HUES64 (cell line): ENCODE measurements at regions not wholly inside any gene's neighbourhood (a gene's known extent, or its start where the extent isn't known, plus 50 kb on each side); places are given as distances from the start of the nearest gene placed in this dataset.
"Not testable (repeated sequence)": the region's sequence is repeated elsewhere in the genome, so short reads cannot be mapped to it uniquely, and the experiment has no call there.

ENCODE experiments used
- H3K27ac ChIP-seq: 2 replicates; pipeline ENCODE4 v1.7.0; 2013; ENCODE audit warnings: low read depth, low read length, inconsistent platforms
- H3K27me3 ChIP-seq: 2 replicates; pipeline ENCODE4 v1.6.1; 2013; ENCODE audit warnings: mild to moderate bottlenecking, low read length; ENCODE audit not compliant: insufficient read depth
- H3K36me3 ChIP-seq: 2 replicates; pipeline ENCODE4 v1.6.1; 2013; ENCODE audit warnings: mild to moderate bottlenecking, low read length; ENCODE audit not compliant: insufficient read depth
- H3K4me1 ChIP-seq: 2 replicates; pipeline ENCODE4 v1.6.1; 2013; ENCODE audit warnings: mild to moderate bottlenecking, low read length, moderate library complexity; ENCODE audit not compliant: insufficient read depth
- H3K4me3 ChIP-seq: 2 replicates; pipeline ENCODE4 v1.5.1; 2013; ENCODE audit warnings: mild to moderate bottlenecking, low read length, moderate library complexity
- H3K9ac ChIP-seq: 2 replicates; pipeline ENCODE4 v1.6.1; 2013; ENCODE audit warnings: mild to moderate bottlenecking, low read depth, low read length
- H3K9me3 ChIP-seq: 2 replicates; pipeline ENCODE4 v1.6.1; 2013; ENCODE audit warnings: low read depth, low read length; ENCODE audit not compliant: insufficient read depth
- WGBS: fragments of 150-250, 120-280 bp; methylation state at CpG from one replicate; pipeline ENCODE4 v1.1.7; 2013; ENCODE audit warnings: missing lambda C conversion rate; 5-methylcytosine and 5-hydroxymethylcytosine counted together

- Histone ChIP-seq H3K27ac (no peak overlapping the region), H3K36me3 (no peaks in the 10 kb centered on the region), H3K4me1 (peaks cover 36% of the 10 kb centered on the region), H3K27me3 (no peaks in the 10 kb centered on the region), H3K4me3 (no peak overlapping the region), H3K9ac (no peak overlapping the region), H3K9me3 (no peaks in the 10 kb centered on the region)
- WGBS, result 94% methylated on average over 3 of the region's 3 CpGs
Measured at GRCh38 chr14:87264796-87265195, 728.2 kb downstream of the GALC start.

- Histone ChIP-seq H3K4me1 (peaks cover 36% of the 10 kb centered on the region), H3K36me3 (no peaks in the 10 kb centered on the region), H3K27me3 (no peaks in the 10 kb centered on the region), H3K4me3 (no peak overlapping the region), H3K9me3 (no peaks in the 10 kb centered on the region), H3K9ac (no peak overlapping the region), H3K27ac (no peak overlapping the region)
- 91% methylated on average over 2 of the region's 2 CpGs for WGBS
Measured at GRCh38 chr14:87264272-87264785, 728.7 kb downstream of the GALC start.

GRCh38 chr14:87261621-87262020, 731.4 kb downstream of the GALC start:
- H3K4me1 ChIP-seq, result peaks cover 29% of the 10 kb centered on the region
- H3K9me3 ChIP-seq, result peaks cover 9% of the 10 kb centered on the region; the same call in 1 of the 2 replicates
- no peak overlapping the region for H3K9ac ChIP-seq
- no peaks in the 10 kb centered on the region for H3K27me3 ChIP-seq
- H3K4me3 ChIP-seq, result no peak overlapping the region
- H3K27ac ChIP-seq, result no peak overlapping the region
- WGBS, result 95% methylated on average over 1 of the region's 2 CpGs
- H3K36me3 ChIP-seq, result no peaks in the 10 kb centered on the region

- H3K4me1 ChIP-seq, result peaks cover 29% of the 10 kb centered on the region
- no peaks in the 10 kb centered on the region for H3K27me3 ChIP-seq
- peak overlapping the region; percentile 11 for H3K27ac ChIP-seq
- H3K9ac ChIP-seq, result no peak overlapping the region
- H3K9me3 ChIP-seq, result peaks cover 9% of the 10 kb centered on the region; the same call in 1 of the 2 replicates
- WGBS, result 9% methylated on average over 3 of the region's 3 CpGs
- no peaks in the 10 kb centered on the region for H3K36me3 ChIP-seq
- peak overlapping the region; percentile 2; the same call in 1 of the 2 replicates for H3K4me3 ChIP-seq
Measured at GRCh38 chr14:87260460-87260859, 732.5 kb downstream of the GALC start.

GRCh38 chr14:87257421-87257820, 735.6 kb downstream of the GALC start:
- no peak overlapping the region for H3K27ac ChIP-seq

GRCh38 chr14:87255058-87255457, 737.9 kb downstream of the GALC start:
- no peaks in the 10 kb centered on the region for H3K36me3 ChIP-seq
- no peaks in the 10 kb centered on the region for H3K27me3 ChIP-seq
- peaks cover 9% of the 10 kb centered on the region; the same call in 1 of the 2 replicates for H3K9me3 ChIP-seq
- H3K27ac ChIP-seq, result no peak overlapping the region
- H3K4me3 ChIP-seq, result no peak overlapping the region
- peaks cover 9% of the 10 kb centered on the region for H3K4me1 ChIP-seq
- no peak overlapping the region for H3K9ac ChIP-seq
- WGBS, result 86% methylated on average over 2 of the region's 2 CpGs

More at GRCh38 chr14:87257421-87257820, 735.6 kb downstream of the GALC start:
- Histone ChIP-seq H3K4me1 (peaks cover 24% of the 10 kb centered on the region), H3K4me3 (no peak overlapping the region), H3K9me3 (peaks cover 9% of the 10 kb centered on the region; the same call in 1 of the 2 replicates), H3K27me3 (no peaks in the 10 kb centered on the region), H3K36me3 (no peaks in the 10 kb centered on the region), H3K9ac (no peak overlapping the region)
- WGBS, result 95% methylated on average over 1 of the region's 1 CpG

GRCh38 chr14:87254331-87254874, 738.6 kb downstream of the GALC start:
- 47% methylated on average over 4 of the region's 4 CpGs for WGBS
- Histone ChIP-seq H3K9me3 (peaks cover 9% of the 10 kb centered on the region; the same call in 1 of the 2 replicates), H3K36me3 (no peaks in the 10 kb centered on the region), H3K9ac (no peak overlapping the region), H3K27ac (no peak overlapping the region), H3K4me3 (no peak overlapping the region), H3K27me3 (no peaks in the 10 kb centered on the region), H3K4me1 (0 out of 2 replicates have a peak, but pooled peaks cover 6% of the 10 kb centered on the region)

GRCh38 chr14:87253791-87254190, 739.2 kb downstream of the GALC start:
- not testable (repeated sequence) for H3K9ac ChIP-seq

GRCh38 chr14:87252103-87252502, 740.9 kb downstream of the GALC start:
- WGBS, result 86% methylated on average over 5 of the region's 5 CpGs
- H3K9me3 ChIP-seq, result no peaks in the 10 kb centered on the region

More at GRCh38 chr14:87253791-87254190, 739.2 kb downstream of the GALC start:
- not testable (repeated sequence) for H3K27ac ChIP-seq, H3K9me3 ChIP-seq, H3K27me3 ChIP-seq, H3K4me1 ChIP-seq, H3K36me3 ChIP-seq, H3K4me3 ChIP-seq
- 45% methylated on average over 3 of the region's 3 CpGs for WGBS

GRCh38 chr14:87251011-87251410, 742.0 kb downstream of the GALC start:
- Histone ChIP-seq H3K4me1 (0 out of 2 replicates have a peak, but pooled peaks cover 6% of the 10 kb centered on the region), H3K9me3 (peaks cover 7% of the 10 kb centered on the region; the same call in 1 of the 2 replicates), H3K36me3 (no peaks in the 10 kb centered on the region), H3K27ac (no peak overlapping the region), H3K27me3 (no peaks in the 10 kb centered on the region), H3K9ac (no peak overlapping the region), H3K4me3 (no peak overlapping the region)

More at GRCh38 chr14:87252103-87252502, 740.9 kb downstream of the GALC start:
- Histone ChIP-seq H3K27ac (no peak overlapping the region), H3K9ac (no peak overlapping the region), H3K4me3 (no peak overlapping the region), H3K36me3 (no peaks in the 10 kb centered on the region), H3K4me1 (0 out of 2 replicates have a peak, but pooled peaks cover 6% of the 10 kb centered on the region), H3K27me3 (no peaks in the 10 kb centered on the region)

GRCh38 chr14:87241018-87241768, 751.8 kb downstream of the GALC start:
- peak overlapping the region; percentile 83 for H3K27ac ChIP-seq
- H3K9ac ChIP-seq, result peak overlapping the region; percentile 10; the same call in 1 of the 2 replicates
- 60% methylated on average over 2 of the region's 3 CpGs for WGBS
- no peaks in the 10 kb centered on the region; the same call in 1 of the 2 replicates for H3K9me3 ChIP-seq
- H3K27me3 ChIP-seq, result no peaks in the 10 kb centered on the region
- H3K36me3 ChIP-seq, result 0 out of 2 replicates have a peak, but pooled peaks cover 3% of the 10 kb centered on the region
- no peak overlapping the region for H3K4me3 ChIP-seq
- H3K4me1 ChIP-seq, result peaks cover 22% of the 10 kb centered on the region
